Omental fat pad (tissue), 3 donors: ENCODE measurements at regions not wholly inside any gene's neighbourhood (a gene's known extent, or its start where the extent isn't known, plus 50 kb on each side); places are given as distances from the start of the nearest gene placed in this dataset.

Experiments used
- ATAC-seq: fragments of 150-250 bp; one replicate; pipeline ENCODE4 v1.9.1; 2016; ENCODE audit warnings: mild to moderate bottlenecking, moderate library complexity; ENCODE audit not compliant: low FRiP score
- DNase-seq: peaks from one replicate; pipeline ENCODE4 v3.0.0-alpha.2; 2019; ENCODE audit warnings: low spot score
- TF ChIP-seq, protein P1 (sequence below), 3 donors: fragments of 450-650 bp; IDR thresholded peaks; one replicate each; pipeline ENCODE4 v1.5.1; 2016 to 2017; ENCODE audit warnings: antibody characterized with exemption in 3 of 3, mild to moderate bottlenecking in 3 of 3, moderate library complexity in 2 of 3

DNA sequence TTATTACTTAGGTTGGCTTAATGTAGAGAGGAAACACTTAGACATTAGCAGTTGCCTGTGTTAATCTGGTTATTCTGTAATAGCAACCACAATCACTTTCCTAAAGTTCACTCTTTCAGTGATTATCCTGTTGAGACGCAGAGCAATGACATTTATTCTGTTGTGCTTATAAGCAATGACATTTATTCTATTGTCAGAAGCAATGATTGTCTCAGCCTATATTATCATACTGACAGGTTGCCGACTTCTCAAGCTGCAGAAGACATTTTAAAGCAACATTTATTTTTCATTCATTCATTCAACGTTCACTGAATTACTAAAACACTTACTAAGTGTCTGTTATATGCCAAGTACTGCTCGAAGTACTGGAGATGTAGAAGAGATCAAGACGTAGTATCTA lies 193.5 kb upstream of the SLITRK3 start:
- ATAC-seq (no peak), DNase-seq (no peak)
- TF ChIP-seq, protein P1, sequence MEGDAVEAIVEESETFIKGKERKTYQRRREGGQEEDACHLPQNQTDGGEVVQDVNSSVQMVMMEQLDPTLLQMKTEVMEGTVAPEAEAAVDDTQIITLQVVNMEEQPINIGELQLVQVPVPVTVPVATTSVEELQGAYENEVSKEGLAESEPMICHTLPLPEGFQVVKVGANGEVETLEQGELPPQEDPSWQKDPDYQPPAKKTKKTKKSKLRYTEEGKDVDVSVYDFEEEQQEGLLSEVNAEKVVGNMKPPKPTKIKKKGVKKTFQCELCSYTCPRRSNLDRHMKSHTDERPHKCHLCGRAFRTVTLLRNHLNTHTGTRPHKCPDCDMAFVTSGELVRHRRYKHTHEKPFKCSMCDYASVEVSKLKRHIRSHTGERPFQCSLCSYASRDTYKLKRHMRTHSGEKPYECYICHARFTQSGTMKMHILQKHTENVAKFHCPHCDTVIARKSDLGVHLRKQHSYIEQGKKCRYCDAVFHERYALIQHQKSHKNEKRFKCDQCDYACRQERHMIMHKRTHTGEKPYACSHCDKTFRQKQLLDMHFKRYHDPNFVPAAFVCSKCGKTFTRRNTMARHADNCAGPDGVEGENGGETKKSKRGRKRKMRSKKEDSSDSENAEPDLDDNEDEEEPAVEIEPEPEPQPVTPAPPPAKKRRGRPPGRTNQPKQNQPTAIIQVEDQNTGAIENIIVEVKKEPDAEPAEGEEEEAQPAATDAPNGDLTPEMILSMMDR (IDR thresholded peaks at IDR 0.05) = no peak

DNA sequence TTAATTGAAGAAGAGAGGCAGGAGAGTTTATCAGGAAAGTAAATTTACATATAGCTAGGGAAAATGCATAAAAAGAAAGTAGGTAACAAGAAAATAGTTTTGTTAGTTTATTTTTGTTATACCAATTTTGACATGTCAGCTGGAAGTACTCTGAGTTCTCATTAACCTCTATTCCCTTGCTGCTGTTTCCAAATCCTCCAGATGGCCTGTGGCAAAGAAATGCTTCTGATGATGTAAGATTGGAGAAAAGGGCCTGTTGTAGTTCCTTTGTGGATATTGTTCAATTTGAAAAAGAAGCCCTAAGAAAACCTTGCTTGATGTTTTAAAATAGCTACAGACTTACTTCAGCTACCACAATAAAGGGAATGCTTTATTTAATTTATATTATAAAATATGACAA lies 192.9 kb upstream of the SLITRK3 start:
- TF ChIP-seq, protein P1 (IDR thresholded peaks at IDR 0.05) = no peak
- ATAC-seq = no peak
- no peak for DNase-seq

DNA sequence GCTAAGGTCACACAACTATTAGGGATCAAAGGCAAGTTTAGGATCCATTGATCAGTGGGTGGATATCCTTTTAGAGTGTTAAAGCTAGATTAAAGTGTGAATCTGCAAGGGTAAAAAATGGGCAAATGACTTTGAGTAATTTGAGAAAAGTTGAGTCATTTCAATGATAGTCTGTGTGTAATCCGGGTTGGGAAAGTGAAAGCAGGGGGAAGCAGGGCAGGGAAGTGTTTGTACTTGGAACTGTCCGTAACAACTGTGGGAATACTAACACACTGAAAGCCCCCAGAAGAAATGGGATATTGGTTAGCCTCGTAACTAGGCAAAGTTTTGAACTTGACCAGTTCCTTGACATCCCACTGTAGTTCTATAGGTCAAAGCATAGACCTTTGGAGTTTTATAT lies 187.2 kb upstream of the SLITRK3 start:
- DNase-seq (no peak), ATAC-seq (no peak)
- TF ChIP-seq, protein P1 (IDR thresholded peaks at IDR 0.05) = no peak

DNA sequence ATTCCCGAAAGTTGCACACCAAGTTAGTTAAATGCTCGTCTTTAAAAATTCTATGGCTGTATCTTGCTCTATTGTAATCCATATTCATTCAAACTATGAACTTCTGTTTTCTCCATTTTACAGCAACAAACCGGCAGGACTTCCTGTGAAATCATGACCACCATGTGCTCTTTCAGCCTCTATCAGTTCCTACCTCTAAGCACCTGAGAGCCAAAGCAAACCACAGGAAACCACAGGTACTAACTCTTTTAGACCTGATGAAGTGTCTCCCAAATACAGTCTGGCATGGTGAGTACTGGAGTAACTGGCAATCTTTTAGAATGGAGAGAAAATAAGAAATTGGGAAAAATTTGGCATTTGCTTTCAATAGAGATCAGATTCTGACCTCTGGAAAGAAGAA lies 186.5 kb upstream of the SLITRK3 start:
- TF ChIP-seq, protein P1 (IDR thresholded peaks at IDR 0.05) = no peak
- no peak for DNase-seq
- no peak for ATAC-seq

DNA sequence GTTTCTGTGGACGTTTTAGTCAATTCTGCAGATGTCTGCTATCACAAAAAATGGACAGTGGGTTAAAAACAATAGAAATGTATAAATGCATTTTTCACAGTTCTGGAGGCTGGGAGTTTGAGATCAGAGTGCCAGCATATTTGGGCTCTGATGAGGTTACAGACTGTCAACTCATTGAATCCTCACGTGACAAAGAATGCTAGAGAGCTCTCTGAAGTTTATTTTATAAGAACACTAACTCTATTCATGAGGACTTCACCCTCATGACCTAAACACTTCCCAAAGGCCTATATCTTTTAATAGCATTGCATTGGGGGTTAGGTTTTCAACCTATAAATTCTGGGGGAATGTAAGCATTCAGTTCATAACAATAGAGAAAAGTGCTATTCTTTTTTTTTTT lies 182.6 kb upstream of the SLITRK3 start:
- ATAC-seq = no peak
- TF ChIP-seq, protein P1 (IDR thresholded peaks at IDR 0.05) = no peak

DNA sequence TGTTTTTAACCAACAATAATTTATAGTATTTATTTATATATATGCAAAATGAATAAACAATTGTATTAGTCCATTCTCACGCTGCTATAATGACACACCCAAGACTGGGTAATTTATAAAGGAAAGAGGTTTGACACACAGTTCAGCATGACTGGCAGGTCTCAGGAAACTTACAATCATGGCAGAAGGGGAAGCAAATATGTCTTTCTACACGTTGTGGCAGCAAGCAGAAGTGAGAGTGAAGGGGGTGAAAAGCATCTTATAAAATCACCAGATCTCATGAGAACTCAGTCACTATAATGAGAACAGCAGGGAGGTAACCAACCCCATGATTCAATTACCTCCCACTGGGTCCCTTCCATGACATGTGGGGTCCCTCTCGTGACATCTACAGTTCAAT lies 162.8 kb upstream of the SLITRK3 start:
- ATAC-seq = no peak
- no peak for DNase-seq
- TF ChIP-seq, protein P1 (IDR thresholded peaks at IDR 0.05) = no peak

More for the DNA sequence above, 182.6 kb upstream of the SLITRK3 start:
- DNase-seq = no peak

DNA sequence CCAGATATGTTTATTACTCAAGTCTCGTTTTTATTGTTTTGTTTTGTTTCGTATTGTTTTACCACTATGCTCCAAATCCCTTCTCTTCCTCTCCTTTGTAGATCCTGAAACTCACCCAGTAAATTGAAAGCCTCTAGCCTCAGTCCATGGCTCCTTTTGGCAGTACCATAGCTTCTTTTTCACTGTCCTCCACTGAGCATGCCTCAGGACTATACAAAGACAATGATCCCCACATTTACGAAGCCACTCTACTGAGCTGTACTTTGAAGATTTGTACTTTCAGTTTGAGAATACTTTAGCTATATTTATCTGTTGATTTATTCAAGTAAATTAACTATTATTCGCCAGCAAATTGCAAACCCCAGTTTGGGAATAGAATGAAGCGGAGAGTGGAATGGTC lies 159.1 kb upstream of the SLITRK3 start:
- TF ChIP-seq, protein P1 (IDR thresholded peaks at IDR 0.05) = no peak
- DNase-seq (no peak), ATAC-seq (no peak)
